ENCODE measurements at regions not wholly inside any gene's neighbourhood (a gene's known extent, or its start where the extent isn't known, plus 50 kb on each side); places are given as distances from the start of the nearest gene placed in this dataset.

DNA sequence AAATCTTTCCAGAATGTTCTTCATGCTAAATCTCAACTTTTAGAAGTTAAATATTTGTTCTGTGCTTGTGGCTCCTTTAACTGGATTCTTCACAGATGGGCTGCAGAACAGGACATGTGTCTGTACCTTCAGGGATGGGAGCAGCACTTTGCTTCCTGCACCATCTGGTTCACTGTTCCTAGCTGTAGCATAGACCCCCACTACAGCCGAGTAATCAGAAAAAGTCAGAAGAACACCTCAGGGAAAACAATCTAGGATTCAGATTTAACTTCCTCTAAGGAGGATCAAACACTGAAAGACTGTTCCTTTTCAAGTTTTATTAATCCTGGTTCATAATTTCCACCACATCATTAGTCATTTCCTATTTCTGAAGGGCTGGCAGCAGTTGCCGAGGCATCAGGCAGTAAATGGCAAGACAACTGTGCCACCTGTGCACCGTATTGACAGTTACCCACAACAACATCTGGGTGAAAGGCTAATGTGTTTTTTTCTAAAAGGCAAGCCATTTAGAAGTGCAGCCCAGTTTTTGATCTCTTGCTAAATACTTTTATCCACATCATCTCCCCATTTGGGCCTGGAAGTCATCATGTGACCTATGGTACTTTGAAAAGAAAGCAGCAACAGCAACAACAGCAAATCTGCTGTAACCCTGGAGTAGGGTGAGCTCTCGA is 212.8 kb upstream of the BMP4 start (continued):
- no peak for TF ChIP-seq SIX5 (IDR thresholded peaks at IDR 0.05; ENCODE audit: low read depth, low read length)
- TF ChIP-seq CBX8 (IDR thresholded peaks at IDR 0.05; ENCODE audit: borderline replicate concordance, low read depth, low read length), result no peak
- TF ChIP-seq POLR2A (IDR thresholded peaks at IDR 0.05; ENCODE audit: control extremely low read depth in 1 of 2, low read depth in 2 of 2, low read length in 2 of 2), result no peak
- TF ChIP-seq GTF2F1 (IDR thresholded peaks at IDR 0.05; ENCODE audit: borderline replicate concordance, low read depth, low read length), result no peak
- TF ChIP-seq NRF1 (IDR thresholded peaks at IDR 0.05; ENCODE audit: low read depth, low read length), result no peak
- TF ChIP-seq JUND (IDR thresholded peaks at IDR 0.05; ENCODE audit: low read length), result no peak
